Subcutaneous abdominal adipose tissue (tissue), 5 donors: ENCODE measurements at regions not wholly inside any gene's neighbourhood (a gene's known extent, or its start where the extent isn't known, plus 50 kb on each side); places are given as distances from the start of the nearest gene placed in this dataset.
A peak's percentile ranks its signal among the peaks of the same experiment; 100 is the strongest.

Experiments
- H3K27ac ChIP-seq: one replicate; pipeline ENCODE4 v1.7.0; 2013; ENCODE audit warnings: low read depth, mild to moderate bottlenecking, inconsistent platforms, low read length, moderate library complexity
- H3K27me3 ChIP-seq, 5 donors: one replicate each; pipeline ENCODE4 v1.7.0; 2013; ENCODE audit warnings: low read length in 5 of 5, inconsistent platforms in 1 of 5; ENCODE audit not compliant: control insufficient read depth in 5 of 5, insufficient read depth in 4 of 5
- H3K36me3 ChIP-seq, 5 donors: one replicate each; pipeline ENCODE4 v1.7.0; 2013; ENCODE audit warnings: low read length in 5 of 5; ENCODE audit not compliant: control insufficient read depth in 5 of 5, insufficient read depth in 5 of 5
- H3K4me1 ChIP-seq, 5 donors: one replicate each; pipeline ENCODE4 v1.7.0; 2013; ENCODE audit warnings: low read length in 5 of 5, mild to moderate bottlenecking in 3 of 5, moderate library complexity in 1 of 5; ENCODE audit not compliant: control insufficient read depth in 5 of 5, insufficient read depth in 5 of 5
- H3K4me3 ChIP-seq, 5 donors: one replicate each; pipeline ENCODE4 v1.7.0; 2013; ENCODE audit warnings: low read length in 5 of 5, low read depth in 1 of 5
- H3K9ac ChIP-seq, 5 donors: one replicate each; pipeline ENCODE4 v1.7.0; 2013; ENCODE audit warnings: low read length in 5 of 5, mild to moderate bottlenecking in 4 of 5, moderate library complexity in 3 of 5
- H3K9me3 ChIP-seq, 5 donors: one replicate each; pipeline ENCODE4 v1.7.0; 2013; ENCODE audit warnings: low read length in 5 of 5; ENCODE audit not compliant: control insufficient read depth in 5 of 5
- donor health status: healthy.
- donor health status: healthy.
- donor health status: healthy.
- donor health status: healthy.
- donor health status: healthy.

DNA sequence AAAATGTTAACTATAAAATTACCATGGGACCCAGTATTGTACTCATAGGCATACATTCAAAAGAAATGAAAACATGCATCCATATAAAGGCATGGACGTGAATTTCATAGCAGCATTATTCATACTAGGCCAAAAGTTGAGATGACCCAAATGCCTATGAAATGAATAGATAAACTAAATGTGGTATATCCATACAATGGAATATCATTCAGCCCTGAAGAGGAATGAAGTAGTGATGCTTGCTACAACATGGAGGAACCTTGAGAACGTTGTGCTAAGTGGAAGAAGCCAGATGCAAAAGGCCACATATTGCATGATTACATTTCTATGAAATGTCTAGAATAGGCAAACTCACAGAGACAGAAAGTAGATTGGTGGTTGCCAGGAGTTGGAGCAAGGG, 127.1 kb upstream of the IPO9 start:
- peaks cover 10 to 36% (median 34%) of the 10 kb centered on the region in 5 donors for H3K4me1 ChIP-seq
- no peak overlapping the region for H3K4me3 ChIP-seq
- H3K9me3 ChIP-seq: peaks cover 0 to 3% (median 0%) of the 10 kb centered on the region in 5 donors
- H3K27me3 ChIP-seq: no peaks in the 10 kb centered on the region
- peaks cover 0 to 1% (median 0%) of the 10 kb centered on the region in 5 donors for H3K36me3 ChIP-seq
- no peak overlapping the region for H3K9ac ChIP-seq
- no peak overlapping the region for H3K27ac ChIP-seq

GRCh38 chr1:201702936-201703335, 126.0 kb upstream of the IPO9 start:
- Histone ChIP-seq H3K4me3 (no peak overlapping the region), H3K27ac (peak overlapping the region; percentile 85), H3K27me3 (no peaks in the 10 kb centered on the region), H3K9ac (peak overlapping the region in 2 of 5 donors; percentile 26 to 53), H3K9me3 (peaks cover 0 to 3% (median 0%) of the 10 kb centered on the region in 5 donors), H3K4me1 (peaks cover 10 to 34% (median 31%) of the 10 kb centered on the region in 5 donors), H3K36me3 (peaks cover 0 to 3% (median 0%) of the 10 kb centered on the region in 5 donors)

- Histone ChIP-seq H3K4me3 (peak overlapping the region in 3 of 5 donors; percentile 22 to 45 (median 28)), H3K4me1 (peaks cover 10 to 41% (median 36%) of the 10 kb centered on the region in 5 donors), H3K9me3 (peaks cover 0 to 3% (median 0%) of the 10 kb centered on the region in 5 donors), H3K27ac (peak overlapping the region; percentile 85), H3K9ac (peak overlapping the region in 4 of 5 donors; percentile 26 to 53 (median 37)), H3K36me3 (peaks cover 0 to 3% (median 0%) of the 10 kb centered on the region in 5 donors), H3K27me3 (no peaks in the 10 kb centered on the region)
Observed at GRCh38 chr1:201703621-201704438, 125.1 kb upstream of the IPO9 start.

- peaks cover 0 to 3% (median 0%) of the 10 kb centered on the region in 5 donors for H3K36me3 ChIP-seq
- H3K27me3 ChIP-seq: no peaks in the 10 kb centered on the region
- H3K27ac ChIP-seq: peak overlapping the region; percentile 85
- H3K4me1 ChIP-seq: peaks cover 10 to 45% (median 40%) of the 10 kb centered on the region in 5 donors
- H3K9ac ChIP-seq: peak overlapping the region in 1 of 5 donors; percentile 30
- peaks cover 0 to 3% (median 0%) of the 10 kb centered on the region in 5 donors for H3K9me3 ChIP-seq
- H3K4me3 ChIP-seq: no peak overlapping the region
Observed at GRCh38 chr1:201704439-201704792, 124.5 kb upstream of the IPO9 start.

GRCh38 chr1:201705389-201705788, 123.6 kb upstream of the IPO9 start:
- H3K4me3 ChIP-seq: no peak overlapping the region
- H3K9me3 ChIP-seq: peaks cover 0 to 3% (median 0%) of the 10 kb centered on the region in 5 donors
- H3K36me3 ChIP-seq: peaks cover 0 to 3% (median 0%) of the 10 kb centered on the region in 5 donors
- H3K9ac ChIP-seq: peak overlapping the region in 1 of 5 donors; percentile 4
- H3K4me1 ChIP-seq: peaks cover 10 to 53% (median 49%) of the 10 kb centered on the region in 5 donors
- H3K27me3 ChIP-seq: no peaks in the 10 kb centered on the region
- H3K27ac ChIP-seq: no peak overlapping the region

DNA sequence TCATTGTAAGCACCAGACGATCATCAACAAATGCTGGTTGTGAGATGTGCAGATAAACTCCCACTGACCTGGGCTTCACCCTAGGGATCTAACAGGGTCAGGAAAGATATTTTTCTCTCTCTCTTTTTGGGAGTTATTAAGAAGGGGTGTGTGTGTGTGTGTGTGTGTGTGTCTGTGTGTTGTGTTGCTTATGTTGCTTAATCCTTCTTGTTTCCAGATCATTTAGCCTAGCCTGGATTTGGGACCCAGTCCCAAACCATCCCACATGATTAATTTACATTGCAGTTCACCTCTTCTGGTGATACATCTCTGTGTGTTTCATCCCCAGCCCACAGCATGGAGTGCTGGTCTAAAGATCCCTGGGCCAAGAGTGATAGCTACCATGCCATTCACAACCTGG, 122.8 kb upstream of the IPO9 start:
- no peak overlapping the region for H3K4me3 ChIP-seq
- no peaks in the 10 kb centered on the region for H3K27me3 ChIP-seq
- H3K36me3 ChIP-seq: peaks cover 0 to 3% (median 0%) of the 10 kb centered on the region in 5 donors
- peaks cover 0 to 3% (median 0%) of the 10 kb centered on the region in 5 donors for H3K9me3 ChIP-seq
- peaks cover 13 to 60% (median 56%) of the 10 kb centered on the region in 5 donors for H3K4me1 ChIP-seq
- H3K9ac ChIP-seq: no peak overlapping the region
- no peak overlapping the region for H3K27ac ChIP-seq

- no peak overlapping the region for H3K4me3 ChIP-seq
- no peak overlapping the region for H3K9ac ChIP-seq
- H3K4me1 ChIP-seq: peaks cover 20 to 70% (median 66%) of the 10 kb centered on the region in 5 donors
- H3K27me3 ChIP-seq: no peaks in the 10 kb centered on the region
- peaks cover 0 to under 1% (median 0%) of the 10 kb centered on the region in 5 donors for H3K9me3 ChIP-seq
- peaks cover 0 to 3% (median 0%) of the 10 kb centered on the region in 5 donors for H3K36me3 ChIP-seq
- H3K27ac ChIP-seq: no peak overlapping the region
Observed at GRCh38 chr1:201707027-201707426, 121.9 kb upstream of the IPO9 start.

DNA sequence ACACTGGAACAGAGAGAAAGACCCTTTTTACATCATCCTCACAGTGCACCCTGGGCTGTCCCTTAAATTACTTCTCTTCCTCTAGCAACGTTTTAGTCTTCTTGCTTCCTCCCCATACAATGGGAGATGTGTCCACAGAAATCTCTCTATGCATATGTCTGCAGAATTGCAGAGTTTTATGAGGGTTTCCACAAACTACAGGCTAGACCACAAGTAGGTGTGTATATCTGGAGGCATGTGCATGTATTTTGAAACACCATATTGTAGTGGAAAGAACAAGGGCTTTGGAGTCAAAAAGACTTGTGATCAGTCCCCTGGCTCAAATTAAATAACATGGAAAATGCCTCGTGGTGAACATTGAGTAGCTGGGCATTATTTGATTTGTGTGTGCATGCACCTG, 121.3 kb upstream of the IPO9 start:
- no peaks in the 10 kb centered on the region for H3K9me3 ChIP-seq
- H3K4me3 ChIP-seq: no peak overlapping the region
- H3K27me3 ChIP-seq: no peaks in the 10 kb centered on the region
- H3K9ac ChIP-seq: no peak overlapping the region
- H3K36me3 ChIP-seq: peaks cover 0 to 3% (median 0%) of the 10 kb centered on the region in 5 donors
- peaks cover 25 to 73% (median 71%) of the 10 kb centered on the region in 5 donors for H3K4me1 ChIP-seq
- H3K27ac ChIP-seq: no peak overlapping the region

DNA sequence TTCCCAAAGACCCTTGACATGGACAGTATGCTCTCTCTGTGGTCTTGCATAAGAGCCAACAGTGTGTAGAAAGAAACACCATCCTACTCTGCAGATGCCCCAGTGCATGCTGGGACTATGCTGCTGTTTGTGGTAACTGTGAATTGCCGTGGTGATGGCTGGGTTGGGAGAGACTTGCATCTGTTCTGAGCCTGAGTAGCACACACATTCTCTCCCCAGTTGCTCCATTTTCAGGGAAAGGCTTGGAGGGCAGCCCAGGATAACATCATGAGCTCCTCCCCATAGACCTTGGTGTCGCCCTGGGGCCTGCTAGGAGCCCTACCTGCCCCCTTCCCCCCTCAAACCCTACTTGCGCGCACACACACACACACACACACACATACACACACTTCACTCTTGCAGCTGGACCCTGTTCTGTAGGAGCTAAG, 120.9 kb upstream of the IPO9 start:
- Histone ChIP-seq H3K9ac (no peak overlapping the region), H3K4me1 (peaks cover 29 to 73% (median 71%) of the 10 kb centered on the region in 5 donors), H3K9me3 (no peaks in the 10 kb centered on the region), H3K4me3 (no peak overlapping the region), H3K36me3 (peaks cover 0 to 4% (median 3%) of the 10 kb centered on the region in 5 donors), H3K27me3 (no peaks in the 10 kb centered on the region), H3K27ac (no peak overlapping the region)

DNA sequence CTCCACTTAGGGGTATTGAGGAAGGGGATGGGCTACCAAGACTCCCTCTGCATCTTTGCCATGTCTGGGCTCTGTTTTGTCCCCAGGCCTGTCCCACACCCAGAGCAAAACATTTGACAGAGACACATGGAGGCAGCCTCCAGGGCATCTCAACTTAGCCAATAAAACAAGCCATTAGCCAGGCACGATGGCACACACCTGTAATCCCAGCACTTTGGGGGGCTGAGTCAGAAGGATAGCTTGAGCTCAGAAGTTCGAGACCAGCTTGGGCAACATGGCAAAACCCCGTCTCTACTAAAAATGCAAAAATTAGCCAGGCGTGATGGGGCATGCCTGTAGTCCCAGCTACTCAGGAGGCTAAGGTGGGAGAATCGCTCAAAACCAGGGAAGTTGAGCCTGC, 120.3 kb upstream of the IPO9 start:
- H3K36me3 ChIP-seq: peaks cover 0 to 4% (median 3%) of the 10 kb centered on the region in 5 donors
- H3K9ac ChIP-seq: no peak overlapping the region
- H3K27ac ChIP-seq: peak overlapping the region; percentile 99

More for the DNA sequence above, 120.3 kb upstream of the IPO9 start:
- Histone ChIP-seq H3K9me3 (no peaks in the 10 kb centered on the region), H3K27me3 (no peaks in the 10 kb centered on the region), H3K4me1 (peaks cover 27 to 73% (median 70%) of the 10 kb centered on the region in 5 donors), H3K4me3 (no peak overlapping the region)
